ENCODE measurements at regions not wholly inside any gene's neighbourhood (a gene's known extent, or its start where the extent isn't known, plus 50 kb on each side); places are given as distances from the start of the nearest gene placed in this dataset.

DNA sequence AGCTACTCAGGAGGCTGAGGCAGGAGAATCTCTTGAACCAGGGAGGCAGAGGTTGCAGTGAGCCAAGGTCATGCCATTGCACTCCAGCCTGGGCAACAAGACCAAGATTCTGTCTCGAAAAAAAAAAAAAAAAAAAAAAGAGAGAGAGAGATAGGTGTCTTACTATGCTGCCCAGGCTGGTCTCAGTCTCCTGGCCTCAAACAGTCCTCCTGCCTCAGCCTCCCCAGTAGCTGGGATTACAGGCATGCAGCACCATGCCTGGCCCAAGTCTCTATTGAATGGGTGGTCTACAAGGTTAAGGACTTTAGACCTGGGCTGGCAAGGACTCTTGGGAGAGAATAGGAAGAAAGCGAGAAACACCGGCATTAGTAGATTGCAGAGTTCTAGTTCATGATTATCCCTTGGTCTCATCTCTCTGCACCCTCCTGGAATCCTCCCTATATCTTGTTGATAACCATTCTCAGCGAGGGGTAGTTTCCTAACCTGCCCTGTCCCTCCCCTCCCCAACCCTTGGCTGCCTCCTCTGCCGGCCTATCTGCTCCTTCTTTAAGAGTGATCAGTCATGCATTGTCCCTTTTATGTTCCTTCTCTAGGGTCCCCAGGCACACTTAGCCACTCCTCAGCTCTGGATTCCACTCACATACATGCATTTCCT is 128.1 kb upstream of the MAP1LC3B2 start:
- no peak for DNase-seq
- peaks cover 5% of the 10 kb centered on the region for H3K9me3 ChIP-seq (replicated peaks; ENCODE audit: control insufficient read depth, low read depth, low read length)
- H3K4me3 ChIP-seq (ENCODE audit: low read length): no peak overlapping the region
- H3K36me3 ChIP-seq (ENCODE audit: control insufficient read depth, insufficient read depth, low read length): no peaks in the 10 kb centered on the region
- 64% methylated on average over 2 of the region's 5 CpGs for WGBS (ENCODE audit: insufficient coverage)
- H3K27me3 ChIP-seq (ENCODE audit: control insufficient read depth, insufficient read depth, low read length): no peaks in the 10 kb centered on the region
- no peak overlapping the region for H3K27ac ChIP-seq (ENCODE audit: low read length)
- peaks cover 25% of the 10 kb centered on the region for H3K4me1 ChIP-seq (ENCODE audit: control insufficient read depth, insufficient read depth, low read length)

DNA sequence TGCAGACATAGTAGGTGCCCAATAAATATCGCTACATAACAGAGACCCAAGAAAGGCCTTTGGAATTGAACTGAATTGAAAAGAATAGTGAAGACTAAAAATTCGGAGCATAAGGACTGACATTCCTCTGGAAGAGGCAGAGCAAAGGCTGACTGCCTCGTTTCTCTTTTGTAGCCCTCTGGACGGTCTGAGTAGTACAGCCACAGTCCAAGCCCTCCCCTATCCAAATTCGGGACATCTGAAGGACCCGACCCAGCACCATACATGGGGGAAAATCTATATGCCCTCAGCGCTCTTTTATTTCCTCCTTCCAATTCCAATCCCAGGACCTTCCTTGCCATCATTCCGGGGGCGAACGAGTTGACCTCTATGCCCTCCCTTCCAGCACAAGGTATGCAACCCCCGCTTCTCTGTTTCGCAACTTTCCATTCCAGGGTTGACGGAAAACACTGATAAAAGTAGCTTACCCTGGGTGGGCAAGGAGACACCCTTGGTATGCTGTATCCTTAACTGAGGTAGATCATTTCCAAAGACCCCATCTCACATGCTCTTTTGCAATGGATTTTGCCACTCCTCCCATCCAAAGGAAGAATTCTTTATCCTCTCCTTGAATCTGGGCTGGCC is 127.4 kb upstream of the MAP1LC3B2 start:
- Histone ChIP-seq H3K27me3 (ENCODE audit: control insufficient read depth, insufficient read depth, low read length) (no peaks in the 10 kb centered on the region), H3K4me1 (ENCODE audit: control insufficient read depth, insufficient read depth, low read length) (peaks cover 27% of the 10 kb centered on the region), H3K4me3 (ENCODE audit: low read length) (no peak overlapping the region), H3K36me3 (ENCODE audit: control insufficient read depth, insufficient read depth, low read length) (no peaks in the 10 kb centered on the region), H3K27ac (ENCODE audit: low read length) (no peak overlapping the region), H3K9me3 (replicated peaks; ENCODE audit: control insufficient read depth, low read depth, low read length) (peaks cover 5% of the 10 kb centered on the region)
- 81% methylated on average over 12 of the region's 13 CpGs for WGBS (ENCODE audit: insufficient coverage)
- DNase-seq: no peak

DNA sequence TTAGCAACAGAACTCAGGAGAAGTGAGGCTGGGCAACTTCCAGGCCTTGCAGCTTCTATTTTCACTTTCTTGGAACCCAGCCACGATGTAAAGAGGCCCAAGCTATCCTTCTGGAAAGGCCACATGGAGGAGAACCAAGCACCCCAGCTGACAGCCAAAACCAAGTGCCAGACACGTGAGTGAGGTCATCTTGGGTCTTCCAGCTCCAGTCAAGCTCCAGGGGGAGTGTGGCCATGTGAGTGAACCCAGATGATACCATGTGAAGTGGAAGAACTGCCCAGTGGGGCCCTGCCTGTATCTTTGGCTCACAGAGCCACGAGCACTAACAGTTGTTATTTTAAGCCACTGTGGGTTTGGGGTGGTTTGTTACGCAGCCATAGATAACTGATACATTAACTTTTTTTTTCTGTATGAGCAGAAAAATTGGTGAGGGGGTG is 126.8 kb upstream of the MAP1LC3B2 start:
- Histone ChIP-seq H3K4me3 (ENCODE audit: low read length) (no peak overlapping the region), H3K4me1 (ENCODE audit: control insufficient read depth, insufficient read depth, low read length) (peaks cover 25% of the 10 kb centered on the region), H3K9me3 (replicated peaks; ENCODE audit: control insufficient read depth, low read depth, low read length) (peaks cover 5% of the 10 kb centered on the region), H3K27ac (ENCODE audit: low read length) (peak overlapping the region; percentile 31), H3K27me3 (ENCODE audit: control insufficient read depth, insufficient read depth, low read length) (no peaks in the 10 kb centered on the region), H3K36me3 (ENCODE audit: control insufficient read depth, insufficient read depth, low read length) (no peaks in the 10 kb centered on the region)
- 13% methylated on average over 2 of the region's 4 CpGs for WGBS (ENCODE audit: insufficient coverage)
- peak; percentile 90 for DNase-seq

DNA sequence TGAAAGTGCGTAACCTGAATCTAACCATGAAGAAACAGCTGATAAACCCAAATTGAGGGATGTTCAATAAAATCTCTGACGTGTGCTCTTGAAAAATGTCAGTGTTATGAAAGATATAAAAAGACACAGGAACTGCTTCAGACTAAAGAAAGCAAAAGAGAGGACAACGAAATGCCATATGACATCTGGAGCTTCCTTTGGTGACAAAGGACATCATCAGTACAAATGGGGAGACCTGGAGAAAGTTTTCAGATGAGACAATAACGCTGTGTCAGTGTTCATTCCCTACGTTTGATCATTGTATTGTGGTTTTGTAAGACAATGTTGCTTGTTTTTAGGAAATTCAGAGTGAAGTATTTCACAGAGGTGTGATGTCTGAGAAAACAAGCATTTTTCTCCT is 125.9 kb upstream of the MAP1LC3B2 start:
- H3K36me3 ChIP-seq (ENCODE audit: control insufficient read depth, insufficient read depth, low read length): no peaks in the 10 kb centered on the region
- no peak for DNase-seq
- no peak overlapping the region for H3K4me3 ChIP-seq (ENCODE audit: low read length)
- WGBS (ENCODE audit: insufficient coverage): 71% methylated on average over 3 of the region's 5 CpGs
- H3K27ac ChIP-seq (ENCODE audit: low read length): no peak overlapping the region
- H3K4me1 ChIP-seq (ENCODE audit: control insufficient read depth, insufficient read depth, low read length): peaks cover 25% of the 10 kb centered on the region
- no peaks in the 10 kb centered on the region for H3K27me3 ChIP-seq (ENCODE audit: control insufficient read depth, insufficient read depth, low read length)
- peaks cover 5% of the 10 kb centered on the region for H3K9me3 ChIP-seq (replicated peaks; ENCODE audit: control insufficient read depth, low read depth, low read length)

DNA sequence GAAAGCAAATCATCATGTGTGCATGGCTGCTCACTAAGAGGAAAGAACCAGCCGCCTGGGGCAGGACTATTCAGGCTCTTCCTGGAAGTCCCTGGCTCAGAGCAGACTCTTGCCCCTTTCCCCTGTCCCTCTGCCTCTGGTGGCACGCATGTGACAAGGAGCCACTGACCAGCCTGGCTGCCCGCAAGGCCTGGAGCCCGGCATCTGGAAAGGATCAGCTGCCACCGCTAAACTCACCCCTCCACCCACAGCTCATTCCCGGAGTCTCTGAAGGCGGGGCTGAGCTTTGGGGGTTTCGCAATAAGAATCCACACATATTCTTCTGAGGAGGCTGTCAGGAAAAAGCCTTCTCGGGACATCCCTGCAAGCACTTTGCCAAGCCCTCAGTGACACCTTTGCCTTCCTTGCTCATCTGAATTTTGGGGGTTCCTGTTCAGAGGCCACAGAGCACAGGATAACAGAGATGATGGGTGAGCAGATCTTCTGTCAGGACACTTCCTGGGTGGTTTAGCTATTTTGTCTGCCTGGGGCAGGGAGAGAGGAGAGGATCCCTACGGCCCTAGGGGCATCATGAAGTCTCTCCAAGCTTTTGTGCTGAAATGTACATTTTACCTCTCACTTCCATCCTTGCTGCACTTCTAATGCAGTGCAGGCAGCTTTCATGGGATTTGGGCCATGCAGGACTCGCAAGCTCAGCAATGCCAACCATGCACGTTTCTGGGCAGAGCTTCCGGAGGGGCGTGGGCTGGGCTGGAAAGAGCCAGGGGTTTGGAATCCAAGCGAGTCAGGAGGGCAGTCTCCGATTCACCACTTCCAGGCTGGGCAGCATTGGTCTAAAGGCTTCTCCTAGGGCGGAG is 124.8 kb upstream of the MAP1LC3B2 start:
- WGBS (ENCODE audit: insufficient coverage): 9% methylated on average over 6 of the region's 17 CpGs
- Histone ChIP-seq H3K4me3 (ENCODE audit: low read length) (no peak overlapping the region), H3K36me3 (ENCODE audit: control insufficient read depth, insufficient read depth, low read length) (no peaks in the 10 kb centered on the region), H3K9me3 (replicated peaks; ENCODE audit: control insufficient read depth, low read depth, low read length) (peaks cover 5% of the 10 kb centered on the region), H3K4me1 (ENCODE audit: control insufficient read depth, insufficient read depth, low read length) (peaks cover 27% of the 10 kb centered on the region), H3K27ac (ENCODE audit: low read length) (peak overlapping the region; percentile 70), H3K27me3 (ENCODE audit: control insufficient read depth, insufficient read depth, low read length) (no peaks in the 10 kb centered on the region)
- DNase-seq: peak; percentile 86

DNA sequence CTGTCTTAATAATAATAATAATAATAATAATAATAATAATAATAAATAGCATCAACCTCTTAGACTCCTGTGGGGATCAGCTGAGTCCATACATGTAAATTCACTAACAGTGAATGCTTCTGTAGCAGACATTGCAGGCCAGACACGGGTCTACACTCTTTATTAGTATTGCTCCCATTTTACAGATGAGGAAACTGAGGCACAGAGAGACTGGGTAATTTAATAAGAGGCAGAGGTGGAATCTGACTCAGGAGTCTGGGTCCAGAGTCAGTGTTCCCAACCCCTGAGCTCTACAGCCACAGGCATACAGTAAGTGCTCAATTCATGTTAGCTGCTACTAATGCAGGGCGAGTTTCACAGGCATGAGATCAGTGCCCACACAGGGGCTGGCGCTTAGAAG is 123.2 kb upstream of the MAP1LC3B2 start:
- Histone ChIP-seq H3K4me3 (ENCODE audit: low read length) (no peak overlapping the region), H3K36me3 (ENCODE audit: control insufficient read depth, insufficient read depth, low read length) (no peaks in the 10 kb centered on the region)
- 89% methylated on average over 2 of the region's 3 CpGs for WGBS (ENCODE audit: insufficient coverage)

DNA sequence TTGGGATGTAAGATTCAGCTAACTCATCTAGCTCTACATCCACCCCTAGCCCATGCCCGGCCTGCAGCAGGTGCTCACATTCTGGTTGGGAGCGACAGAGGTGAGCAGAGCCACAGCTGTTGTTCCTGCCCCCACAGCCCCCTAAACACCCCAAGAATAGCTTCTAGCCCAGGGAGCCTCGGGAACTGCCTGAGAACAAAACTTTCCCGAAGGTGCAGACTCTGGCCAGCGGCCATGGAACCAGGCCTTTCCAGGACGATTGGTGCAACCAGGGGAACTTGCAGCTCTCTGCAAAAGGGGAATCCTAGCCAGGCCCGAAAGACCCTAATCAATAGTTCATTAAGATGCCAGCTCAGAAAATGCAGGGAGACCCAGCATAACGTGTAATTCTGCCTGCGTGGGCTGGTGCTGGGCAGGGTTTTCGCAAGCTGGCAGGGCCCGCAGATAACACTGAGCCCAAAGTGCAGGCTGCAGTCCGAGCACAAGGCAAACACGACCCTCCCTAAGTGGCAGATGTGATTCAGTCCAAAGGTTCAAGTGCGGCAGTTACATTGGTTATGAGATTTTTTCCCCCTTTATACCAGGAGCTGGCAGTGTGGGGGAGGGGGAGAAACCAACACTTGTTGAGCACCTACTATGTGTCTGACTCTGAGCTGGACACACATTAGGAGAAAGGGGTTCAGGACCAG is 122.5 kb upstream of the MAP1LC3B2 start:
- peaks cover 5% of the 10 kb centered on the region for H3K9me3 ChIP-seq (replicated peaks; ENCODE audit: control insufficient read depth, low read depth, low read length)
- no peak overlapping the region for H3K4me3 ChIP-seq (ENCODE audit: low read length)
- DNase-seq: no peak
- H3K4me1 ChIP-seq (ENCODE audit: control insufficient read depth, insufficient read depth, low read length): peaks cover 27% of the 10 kb centered on the region
- H3K27ac ChIP-seq (ENCODE audit: low read length): no peak overlapping the region
- H3K36me3 ChIP-seq (ENCODE audit: control insufficient read depth, insufficient read depth, low read length): no peaks in the 10 kb centered on the region
- no peaks in the 10 kb centered on the region for H3K27me3 ChIP-seq (ENCODE audit: control insufficient read depth, insufficient read depth, low read length)
- WGBS (ENCODE audit: insufficient coverage): 61% methylated on average over 12 of the region's 14 CpGs

More for the DNA sequence above, 123.2 kb upstream of the MAP1LC3B2 start:
- no peak for DNase-seq
- H3K27ac ChIP-seq (ENCODE audit: low read length): no peak overlapping the region
- H3K4me1 ChIP-seq (ENCODE audit: control insufficient read depth, insufficient read depth, low read length): peaks cover 27% of the 10 kb centered on the region
- H3K9me3 ChIP-seq (replicated peaks; ENCODE audit: control insufficient read depth, low read depth, low read length): peaks cover 5% of the 10 kb centered on the region
- H3K27me3 ChIP-seq (ENCODE audit: control insufficient read depth, insufficient read depth, low read length): no peaks in the 10 kb centered on the region

DNA sequence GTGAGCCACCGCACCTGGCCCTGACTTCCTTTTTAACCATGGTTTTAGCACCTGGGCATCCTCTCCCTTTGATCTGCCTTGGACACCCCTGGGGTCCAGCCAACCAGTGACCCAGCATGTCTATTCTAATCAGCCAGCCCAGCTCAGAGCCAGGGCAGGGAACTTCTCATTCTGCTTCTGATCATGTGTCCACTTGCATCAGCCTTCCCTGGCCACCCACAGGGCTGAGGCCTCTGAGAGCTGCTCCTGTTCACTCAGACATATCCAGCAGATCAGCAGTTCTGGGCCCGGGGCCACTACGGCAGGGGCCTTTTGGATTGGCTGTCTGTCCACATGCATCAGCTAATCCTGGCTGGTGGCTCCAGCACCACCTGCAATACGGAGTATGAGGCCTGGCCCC is 117.9 kb upstream of the MAP1LC3B2 start:
- peaks cover 8% of the 10 kb centered on the region for H3K4me1 ChIP-seq (ENCODE audit: control insufficient read depth, insufficient read depth, low read length)
- WGBS (ENCODE audit: insufficient coverage): 29% methylated on average over 3 of the region's 4 CpGs
- H3K4me3 ChIP-seq (ENCODE audit: low read length): no peak overlapping the region
- DNase-seq: peak; percentile 62
- no peaks in the 10 kb centered on the region for H3K36me3 ChIP-seq (ENCODE audit: control insufficient read depth, insufficient read depth, low read length)
- no peak overlapping the region for H3K27ac ChIP-seq (ENCODE audit: low read length)
- H3K27me3 ChIP-seq (ENCODE audit: control insufficient read depth, insufficient read depth, low read length): no peaks in the 10 kb centered on the region
- H3K9me3 ChIP-seq (replicated peaks; ENCODE audit: control insufficient read depth, low read depth, low read length): no peaks in the 10 kb centered on the region

DNA sequence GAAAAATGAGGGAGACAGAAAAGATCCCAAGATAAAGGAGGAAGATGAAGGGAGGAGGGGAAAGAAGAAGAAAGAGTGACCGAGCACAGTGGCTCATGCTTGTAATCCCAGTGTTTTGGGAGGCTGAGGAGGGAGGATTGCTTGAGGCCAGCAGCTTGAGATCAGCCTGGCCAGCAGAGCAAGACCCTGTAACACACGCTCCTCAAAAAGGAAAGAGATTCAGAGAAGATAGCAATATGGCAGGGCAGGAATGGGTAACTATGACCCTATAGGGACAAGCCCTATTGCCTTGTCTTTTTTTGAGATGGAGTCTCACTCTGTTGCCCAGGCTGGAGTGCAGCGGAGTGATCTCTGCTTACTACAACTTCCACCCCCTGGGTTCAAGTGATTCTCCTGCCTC is 116.9 kb upstream of the MAP1LC3B2 start:
- Histone ChIP-seq H3K9me3 (replicated peaks; ENCODE audit: control insufficient read depth, low read depth, low read length) (no peaks in the 10 kb centered on the region), H3K4me1 (ENCODE audit: control insufficient read depth, insufficient read depth, low read length) (peaks cover 3% of the 10 kb centered on the region), H3K27me3 (ENCODE audit: control insufficient read depth, insufficient read depth, low read length) (no peaks in the 10 kb centered on the region), H3K36me3 (ENCODE audit: control insufficient read depth, insufficient read depth, low read length) (no peaks in the 10 kb centered on the region), H3K27ac (ENCODE audit: low read length) (no peak overlapping the region), H3K4me3 (ENCODE audit: low read length) (no peak overlapping the region)
- WGBS (ENCODE audit: insufficient coverage): 93% methylated on average over 3 of the region's 3 CpGs
- DNase-seq: no peak

DNA sequence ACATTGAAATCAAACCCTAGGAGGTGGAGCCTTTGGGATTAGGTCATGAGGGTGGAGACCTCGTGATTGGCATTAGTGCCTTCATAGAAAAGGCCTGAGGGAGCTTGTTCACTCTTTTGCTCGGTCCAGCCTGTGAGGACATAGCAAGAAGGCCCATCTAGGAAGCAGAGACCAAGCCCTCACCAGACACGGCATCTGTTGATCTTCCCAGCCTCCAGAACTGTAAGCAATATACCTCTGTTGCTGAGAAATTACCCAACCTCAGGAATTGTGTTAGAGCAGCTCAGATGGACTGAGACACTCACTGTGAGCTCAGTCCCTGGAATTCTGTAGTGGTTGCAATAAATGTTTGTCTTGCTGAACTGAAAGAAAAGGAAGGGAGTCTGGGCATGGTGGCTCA is 116.2 kb upstream of the MAP1LC3B2 start:
- Histone ChIP-seq H3K4me3 (ENCODE audit: low read length) (no peak overlapping the region), H3K4me1 (ENCODE audit: control insufficient read depth, insufficient read depth, low read length) (peaks cover 3% of the 10 kb centered on the region), H3K27me3 (ENCODE audit: control insufficient read depth, insufficient read depth, low read length) (no peaks in the 10 kb centered on the region), H3K36me3 (ENCODE audit: control insufficient read depth, insufficient read depth, low read length) (no peaks in the 10 kb centered on the region), H3K27ac (ENCODE audit: low read length) (no peak overlapping the region), H3K9me3 (replicated peaks; ENCODE audit: control insufficient read depth, low read depth, low read length) (no peaks in the 10 kb centered on the region)
- no CpG with 5 or more reads among the region's 3 CpGs for WGBS (ENCODE audit: insufficient coverage)
- no peak for DNase-seq

Data from muscle of leg (tissue), 3 donors.